Left lung (tissue), 4 donors: ENCODE measurements at regions not wholly inside any gene's neighbourhood (a gene's known extent, or its start where the extent isn't known, plus 50 kb on each side); places are given as distances from the start of the nearest gene placed in this dataset.

ENCODE experiments used
- ATAC-seq: fragments of 200-7000 bp; cut with Tn5 transposase; one replicate; pipeline ENCODE4 v1.9.1; 2020; ENCODE audit warnings: moderate library complexity
- DNase-seq, 4 donors: peaks; one replicate each; pipeline ENCODE4 v3.0.0-alpha.2; 2013 to 2020
- H3K27ac ChIP-seq, 2 donors: fragments of 200-600 bp; sonication (generic) in 1 of 2; one replicate each; pipeline versions ENCODE4 v1.5.0 to v1.8.0; 2020 to 2021
- H3K27me3 ChIP-seq, 2 donors: fragments of 200-600 bp; sonication (generic) in 1 of 2; one replicate each; pipeline versions ENCODE4 v1.5.0 to v1.8.0; 2020 to 2021
- H3K36me3 ChIP-seq, 2 donors: fragments of 200-600 bp; sonication (generic) in 1 of 2; one replicate each; pipeline versions ENCODE4 v1.5.0 to v1.8.0; 2020 to 2021
- H3K4me1 ChIP-seq, 2 donors: fragments of 200-600 bp; one replicate each; pipeline ENCODE4 v1.8.0; 2021
- H3K4me3 ChIP-seq, 2 donors: fragments of 200-600 bp; sonication (generic) in 1 of 2; one replicate each; pipeline versions ENCODE4 v1.5.0 to v1.8.0; 2020 to 2021; ENCODE audit warnings: mild to moderate bottlenecking in 1 of 2
- H3K9me3 ChIP-seq, 2 donors: fragments of 200-600 bp; sonication (generic) in 1 of 2; one replicate each; pipeline versions ENCODE4 v1.5.0 to v1.8.0; 2020 to 2021
- intact Hi-C, 2 donors: fragments of 100-400 bp; cut with DNase I; formaldehyde crosslinking; loops; one replicate each; pipeline versions ENCODE4 v1.11.2 to v1.14.2; 2022
- TF ChIP-seq, protein P1 (sequence below), 2 donors: fragments of 200-600 bp; sonication (generic) in 1 of 2; IDR thresholded peaks; one replicate each; pipeline versions ENCODE4 v1.5.0 to v1.8.0; 2021; ENCODE audit warnings: antibody characterized with exemption in 2 of 2
- donor health status: DM: no; HTN: yes; CAD: no.
- donor health status: DM: no; HTN: no; CAD: no.

GRCh38 chr2:143877056-143877455 lies 642.9 kb downstream of the ZEB2 start:
- DNase-seq, result no peak
- intact Hi-C loops, result no loop called here

DNA sequence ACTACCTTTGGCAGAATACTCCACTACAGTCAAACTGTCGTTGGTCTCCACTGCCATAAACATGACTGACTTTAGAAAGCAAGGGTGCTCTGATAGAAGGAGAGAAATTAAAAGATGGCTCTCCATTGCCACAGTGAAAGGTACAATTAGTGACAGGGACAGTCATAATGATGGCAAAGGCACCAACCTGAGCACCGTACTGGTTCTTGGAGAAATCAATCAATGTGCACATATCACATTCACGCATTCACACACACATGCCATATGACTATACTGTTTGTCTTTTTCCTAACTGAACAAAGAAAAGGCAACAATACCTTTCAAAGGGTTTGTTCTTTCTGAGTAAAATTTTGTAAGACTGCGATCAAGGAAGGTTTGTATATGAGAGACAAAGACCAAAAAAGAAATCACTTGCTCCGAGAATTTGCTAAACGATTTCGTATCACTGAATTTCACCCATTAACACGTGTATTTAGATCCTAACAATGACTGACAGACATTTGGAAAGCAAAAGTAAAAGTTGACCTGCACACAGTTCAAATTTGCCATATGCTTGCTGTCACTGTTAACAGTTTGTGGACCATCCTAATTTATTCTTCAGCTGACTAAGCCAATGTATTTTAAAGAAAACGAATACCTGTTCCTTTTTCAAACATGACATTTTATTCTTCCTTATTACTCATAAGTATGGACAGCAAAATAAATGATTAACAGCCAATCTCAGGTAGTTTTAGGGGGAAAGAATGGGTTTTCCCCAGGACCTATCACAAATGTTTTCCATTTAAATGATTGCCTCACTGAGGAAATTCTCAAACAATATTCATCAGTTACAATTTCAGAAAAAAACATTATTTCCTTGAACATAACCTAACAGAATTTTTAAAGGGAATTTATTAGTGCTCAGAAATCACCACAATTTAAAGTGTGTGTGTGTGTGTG lies 644.4 kb downstream of the ZEB2 start:
- no peak for DNase-seq
- Histone ChIP-seq H3K27me3 (no peaks in the 10 kb centered on the region), H3K9me3 (peaks cover 0 to 21% of the 10 kb centered on the region in 2 donors), H3K27ac (no peak overlapping the region), H3K4me1 (no peaks in the 10 kb centered on the region), H3K36me3 (no peaks in the 10 kb centered on the region), H3K4me3 (no peak overlapping the region)
- intact Hi-C loops, result no loop called here
- TF ChIP-seq, protein P1, sequence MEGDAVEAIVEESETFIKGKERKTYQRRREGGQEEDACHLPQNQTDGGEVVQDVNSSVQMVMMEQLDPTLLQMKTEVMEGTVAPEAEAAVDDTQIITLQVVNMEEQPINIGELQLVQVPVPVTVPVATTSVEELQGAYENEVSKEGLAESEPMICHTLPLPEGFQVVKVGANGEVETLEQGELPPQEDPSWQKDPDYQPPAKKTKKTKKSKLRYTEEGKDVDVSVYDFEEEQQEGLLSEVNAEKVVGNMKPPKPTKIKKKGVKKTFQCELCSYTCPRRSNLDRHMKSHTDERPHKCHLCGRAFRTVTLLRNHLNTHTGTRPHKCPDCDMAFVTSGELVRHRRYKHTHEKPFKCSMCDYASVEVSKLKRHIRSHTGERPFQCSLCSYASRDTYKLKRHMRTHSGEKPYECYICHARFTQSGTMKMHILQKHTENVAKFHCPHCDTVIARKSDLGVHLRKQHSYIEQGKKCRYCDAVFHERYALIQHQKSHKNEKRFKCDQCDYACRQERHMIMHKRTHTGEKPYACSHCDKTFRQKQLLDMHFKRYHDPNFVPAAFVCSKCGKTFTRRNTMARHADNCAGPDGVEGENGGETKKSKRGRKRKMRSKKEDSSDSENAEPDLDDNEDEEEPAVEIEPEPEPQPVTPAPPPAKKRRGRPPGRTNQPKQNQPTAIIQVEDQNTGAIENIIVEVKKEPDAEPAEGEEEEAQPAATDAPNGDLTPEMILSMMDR (IDR thresholded peaks at IDR 0.05), result no peak
- no peak for ATAC-seq

More at GRCh38 chr2:143877056-143877455, 642.9 kb downstream of the ZEB2 start:
- Histone ChIP-seq H3K4me3 (no peak overlapping the region), H3K9me3 (peaks cover 0 to 11% of the 10 kb centered on the region in 2 donors), H3K36me3 (no peaks in the 10 kb centered on the region), H3K4me1 (no peaks in the 10 kb centered on the region), H3K27ac (no peak overlapping the region), H3K27me3 (no peaks in the 10 kb centered on the region)
- ATAC-seq, result no peak
- TF ChIP-seq, protein P1 (IDR thresholded peaks at IDR 0.05), result no peak

DNA sequence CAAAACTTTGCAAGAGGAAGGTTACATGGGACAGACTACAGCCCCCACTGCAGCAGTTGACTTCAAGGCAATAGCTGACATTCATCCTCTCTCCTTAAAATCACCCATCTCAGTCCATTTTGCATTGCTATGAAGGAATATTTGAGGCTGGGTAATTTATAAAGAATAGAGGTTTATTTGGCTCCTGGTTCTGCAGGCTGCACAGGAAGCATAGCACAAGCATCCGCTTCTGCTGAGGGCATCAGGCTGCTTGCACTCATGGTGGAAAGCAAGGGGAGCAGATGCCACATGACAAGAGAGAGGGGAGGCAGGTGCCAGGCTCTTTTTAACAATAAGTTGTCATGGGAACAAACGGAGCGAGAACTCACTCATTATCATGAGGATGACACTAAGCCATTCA lies 646.0 kb downstream of the ZEB2 start:
- no peak for DNase-seq
- TF ChIP-seq, protein P1 (IDR thresholded peaks at IDR 0.05), result no peak
- Histone ChIP-seq H3K27ac (no peak overlapping the region), H3K36me3 (no peaks in the 10 kb centered on the region), H3K4me3 (no peak overlapping the region), H3K27me3 (no peaks in the 10 kb centered on the region), H3K9me3 (peaks cover 0 to 33% of the 10 kb centered on the region in 2 donors), H3K4me1 (no peaks in the 10 kb centered on the region)
- intact Hi-C loops, result no loop called here
- no peak for ATAC-seq

DNA sequence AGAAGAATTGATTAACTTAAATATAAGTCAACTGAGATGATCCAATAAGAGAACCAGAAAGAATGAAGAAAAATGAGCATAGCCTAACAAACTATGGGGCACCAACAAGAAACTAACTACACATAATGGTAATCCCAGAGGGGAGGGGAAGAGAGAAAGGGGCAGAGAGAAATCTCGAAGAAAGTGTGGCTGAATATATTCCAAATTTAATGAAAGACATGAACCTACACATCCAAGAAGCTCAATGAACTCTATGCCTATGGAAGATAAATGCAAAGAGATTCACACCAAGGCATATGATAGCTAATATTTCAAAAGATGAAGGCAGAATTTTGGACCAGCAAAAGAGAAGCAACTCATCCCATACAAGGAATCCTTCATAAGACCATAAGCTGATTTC lies 649.2 kb downstream of the ZEB2 start:
- DNase-seq (no peak), ATAC-seq (no peak)
- intact Hi-C loops, result no loop called here
- Histone ChIP-seq H3K27me3 (no peaks in the 10 kb centered on the region), H3K27ac (no peak overlapping the region), H3K4me1 (no peaks in the 10 kb centered on the region), H3K4me3 (no peak overlapping the region), H3K9me3 (peaks cover 0 to 42% of the 10 kb centered on the region in 2 donors), H3K36me3 (no peaks in the 10 kb centered on the region)
- TF ChIP-seq, protein P1 (IDR thresholded peaks at IDR 0.05), result no peak

DNA sequence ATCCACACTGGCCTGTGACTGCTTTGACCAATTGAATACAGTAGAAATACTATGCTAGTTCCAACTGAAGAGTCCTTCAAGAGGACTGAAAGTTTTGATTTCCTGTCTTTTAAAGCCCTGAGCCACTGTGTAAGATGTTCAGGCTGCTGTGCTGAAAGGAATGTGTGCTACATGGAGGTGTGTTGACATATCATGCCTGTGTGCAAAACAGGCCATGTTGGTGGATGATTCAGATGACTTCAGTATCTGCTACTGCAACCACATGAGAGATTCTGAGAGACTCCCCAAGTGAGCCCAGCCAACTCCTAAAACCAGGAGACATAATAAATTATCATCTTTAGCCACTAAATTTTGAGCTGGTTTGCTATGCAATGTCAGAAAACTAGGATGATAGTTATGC lies 662.9 kb downstream of the ZEB2 start:
- TF ChIP-seq, protein P1 (IDR thresholded peaks at IDR 0.05), result no peak
- H3K36me3 ChIP-seq, result no peaks in the 10 kb centered on the region
- intact Hi-C loops, result no loop called here
- DNase-seq (no peak), ATAC-seq (no peak)
- no peak overlapping the region for H3K27ac ChIP-seq
- no peaks in the 10 kb centered on the region for H3K27me3 ChIP-seq
- no peaks in the 10 kb centered on the region for H3K4me1 ChIP-seq
- no peaks in the 10 kb centered on the region for H3K9me3 ChIP-seq
- no peak overlapping the region for H3K4me3 ChIP-seq
